ENCODE measurements at regions not wholly inside any gene's neighbourhood (a gene's known extent, or its start where the extent isn't known, plus 50 kb on each side); places are given as distances from the start of the nearest gene placed in this dataset.
A peak's percentile ranks its signal among the peaks of the same experiment; 100 is the strongest.

GRCh38 chr21:22556829-22557228 lies 1558.6 kb downstream of the NCAM2 start:
- TF ChIP-seq, protein P1, sequence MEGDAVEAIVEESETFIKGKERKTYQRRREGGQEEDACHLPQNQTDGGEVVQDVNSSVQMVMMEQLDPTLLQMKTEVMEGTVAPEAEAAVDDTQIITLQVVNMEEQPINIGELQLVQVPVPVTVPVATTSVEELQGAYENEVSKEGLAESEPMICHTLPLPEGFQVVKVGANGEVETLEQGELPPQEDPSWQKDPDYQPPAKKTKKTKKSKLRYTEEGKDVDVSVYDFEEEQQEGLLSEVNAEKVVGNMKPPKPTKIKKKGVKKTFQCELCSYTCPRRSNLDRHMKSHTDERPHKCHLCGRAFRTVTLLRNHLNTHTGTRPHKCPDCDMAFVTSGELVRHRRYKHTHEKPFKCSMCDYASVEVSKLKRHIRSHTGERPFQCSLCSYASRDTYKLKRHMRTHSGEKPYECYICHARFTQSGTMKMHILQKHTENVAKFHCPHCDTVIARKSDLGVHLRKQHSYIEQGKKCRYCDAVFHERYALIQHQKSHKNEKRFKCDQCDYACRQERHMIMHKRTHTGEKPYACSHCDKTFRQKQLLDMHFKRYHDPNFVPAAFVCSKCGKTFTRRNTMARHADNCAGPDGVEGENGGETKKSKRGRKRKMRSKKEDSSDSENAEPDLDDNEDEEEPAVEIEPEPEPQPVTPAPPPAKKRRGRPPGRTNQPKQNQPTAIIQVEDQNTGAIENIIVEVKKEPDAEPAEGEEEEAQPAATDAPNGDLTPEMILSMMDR (conservative IDR thresholded peaks at IDR 0.05; ENCODE audit: low read depth) = no peak
- ChIA-PET POLR2A (ENCODE audit: low non-redundant PET) (no interaction called here), CTCF (no interaction called here)
- no peak for DNase-seq (ENCODE audit: low spot score)
- no peak overlapping the region for H3K27ac ChIP-seq

- H3K27ac ChIP-seq = no peak overlapping the region
- ChIA-PET CTCF (interaction anchor here (0.6 kb wide), 1 partner anchor 534 kb away, joined by 3 read pairs; no protein-coding TSS in a partner anchor), POLR2A (ENCODE audit: low non-redundant PET) (no interaction called here)
- TF ChIP-seq, protein P1 (conservative IDR thresholded peaks at IDR 0.05; ENCODE audit: low read depth) = no peak
- DNase-seq (ENCODE audit: low spot score) = no peak
Observed at GRCh38 chr21:22561946-22562345, 1563.7 kb downstream of the NCAM2 start.

GRCh38 chr21:22573834-22574233 lies 1575.6 kb downstream of the NCAM2 start:
- ChIA-PET POLR2A (ENCODE audit: low non-redundant PET) (no interaction called here), CTCF (interaction anchor here (0.6 to 0.7 kb wide), 2 partner anchors 131 to 1090 kb away, joined by 3 to 6 read pairs; no protein-coding TSS in a partner anchor)
- no peak for DNase-seq (ENCODE audit: low spot score)
- H3K27ac ChIP-seq = no peak overlapping the region
- TF ChIP-seq, protein P1 (conservative IDR thresholded peaks at IDR 0.05; ENCODE audit: low read depth) = no peak

GRCh38 chr21:22575165-22575584 lies 1577.0 kb downstream of the NCAM2 start:
- ChIA-PET CTCF (interaction anchor here (0.6 kb wide), 1 partner anchor 143 kb away, joined by 4 read pairs; no protein-coding TSS in a partner anchor), POLR2A (ENCODE audit: low non-redundant PET) (no interaction called here)
- H3K27ac ChIP-seq = no peak overlapping the region
- TF ChIP-seq, protein P1 (conservative IDR thresholded peaks at IDR 0.05; ENCODE audit: low read depth) = no peak
- peak; percentile 14 for DNase-seq (ENCODE audit: low spot score)

- CTCF ChIA-PET = interaction anchor here (0.7 kb wide), 1 partner anchor 121 kb away, joined by 3 read pairs; no protein-coding TSS in a partner anchor
- DNase-seq (ENCODE audit: low spot score) = no peak
- POLR2A ChIA-PET (ENCODE audit: low non-redundant PET) = no interaction called here
Observed at GRCh38 chr21:22579741-22580140, 1581.5 kb downstream of the NCAM2 start.

GRCh38 chr21:22582026-22582425 lies 1583.8 kb downstream of the NCAM2 start:
- CTCF ChIA-PET = interaction anchor here (0.7 kb wide), 1 partner anchor 1733 kb away, joined by 6 read pairs; no protein-coding TSS in a partner anchor
- TF ChIP-seq, protein P1 (conservative IDR thresholded peaks at IDR 0.05; ENCODE audit: low read depth) = no peak
- POLR2A ChIA-PET (ENCODE audit: low non-redundant PET) = no interaction called here
- no peak for DNase-seq (ENCODE audit: low spot score)
- no peak overlapping the region for H3K27ac ChIP-seq

More at GRCh38 chr21:22579741-22580140, 1581.5 kb downstream of the NCAM2 start:
- H3K27ac ChIP-seq = no peak overlapping the region
- TF ChIP-seq, protein P1 (conservative IDR thresholded peaks at IDR 0.05; ENCODE audit: low read depth) = no peak
